B cell (primary cell): ENCODE measurements at regions not wholly inside any gene's neighbourhood (a gene's known extent, or its start where the extent isn't known, plus 50 kb on each side); places are given as distances from the start of the nearest gene placed in this dataset.

Experiments used
- ATAC-seq: fragments of 200-7000 bp; cut with Tn5 transposase; one replicate; pipeline ENCODE4 v1.10.0; 2021; ENCODE audit warnings: low read depth, mild to moderate bottlenecking, moderate number of reproducible peaks, moderate library complexity
- CTCF ChIA-PET: fragments of 350-600 bp; sonication (Branson Sonifier 250); formaldehyde crosslinking; loops from one replicate; lab custom pipeline; 2021; ENCODE audit warnings: antibody characterized with exemption, inconsistent platforms; lab: Charles Lee
- POLR2A ChIA-PET: fragments of 350-600 bp; sonication (Branson Sonifier 250); formaldehyde crosslinking; loops from one replicate; lab custom pipeline; 2021; ENCODE audit warnings: antibody characterized with exemption; lab: Charles Lee
- DNase-seq: peaks from one replicate; pipeline ENCODE4 v3.0.0; 2013
- H2AFZ ChIP-seq: 2 replicates; pipeline ENCODE4 v1.6.1; 2012; ENCODE audit warnings: mild to moderate bottlenecking, low read depth, low read length; ENCODE audit not compliant: insufficient read depth, poor library complexity, severe bottlenecking
- H3K27ac ChIP-seq, 2 donors: 1 replicate in 1 of 2; 2 replicates in 1 of 2; pipeline ENCODE4 v1.5.1; 2012 to 2013; ENCODE audit warnings: low read length in 2 of 2, mild to moderate bottlenecking in 2 of 2, moderate library complexity in 1 of 2
- H3K27me3 ChIP-seq, 4 experiments: fragments of 200-600 bp in 1 of 4; sonication (generic) in 1 of 4; replicated peaks in 1 of 4; 1 replicate in 2 of 4; 2 replicates in 2 of 4; pipeline versions ENCODE4 v1.6.1 to v1.7.0; 2013 to 2016; ENCODE audit warnings: low read length in 3 of 4, mild to moderate bottlenecking in 2 of 4, mixed read lengths in 1 of 4, moderate library complexity in 1 of 4; ENCODE audit not compliant: insufficient read depth in 4 of 4, control insufficient read depth in 3 of 4; ENCODE audit errors: control extremely low read depth in 1 of 4
- H3K36me3 ChIP-seq, 2 experiments: replicated peaks in 1 of 2; 1 replicate in 1 of 2; 2 replicates in 1 of 2; pipeline versions ENCODE4 v1.6.1 to v1.7.1; 2013; ENCODE audit warnings: low read length in 1 of 2; ENCODE audit not compliant: insufficient read depth in 2 of 2, control insufficient read depth in 1 of 2; ENCODE audit errors: control extremely low read depth in 1 of 2, extremely low read depth in 1 of 2
- H3K4me1 ChIP-seq, 2 donors: fragments of 200-600 bp in 1 of 2; sonication (generic) in 1 of 2; 1 replicate in 1 of 2; 2 replicates in 1 of 2; pipeline versions ENCODE4 v1.5.1 to v1.6.1; 2013 to 2017; ENCODE audit warnings: low read length in 2 of 2; ENCODE audit not compliant: control insufficient read depth in 2 of 2, insufficient read depth in 2 of 2
- H3K4me2 ChIP-seq: replicated peaks from 2 replicates; pipeline ENCODE3; 2012; ENCODE audit warnings: mild to moderate bottlenecking, low read depth, low read length; ENCODE audit not compliant: poor library complexity, severe bottlenecking
- H3K4me3 ChIP-seq, 5 experiments: fragments of 200-600 bp in 1 of 5; sonication (generic) in 1 of 5; 1 replicate in 3 of 5; 2 replicates in 2 of 5; pipeline versions ENCODE4 v1.5.1 to v1.7.0; 2011 to 2016; ENCODE audit warnings: low read length in 4 of 5, mild to moderate bottlenecking in 4 of 5, low read depth in 2 of 5, control low read depth in 1 of 5, moderate library complexity in 1 of 5; ENCODE audit not compliant: insufficient read depth in 1 of 5; ENCODE audit errors: control extremely low read depth in 1 of 5, extremely low read depth in 1 of 5
- H3K79me2 ChIP-seq: fragments of 200-600 bp; sonication (generic); one replicate; pipeline ENCODE4 v1.6.0; 2016; ENCODE audit warnings: low read length; ENCODE audit not compliant: control insufficient read depth, insufficient read depth
- H3K9ac ChIP-seq: fragments of 200-600 bp; sonication (generic); 2 replicates; pipeline ENCODE4 v1.6.1; 2017; ENCODE audit warnings: mild to moderate bottlenecking, low read length, moderate library complexity
- H3K9me3 ChIP-seq, 3 donors: one replicate each; pipeline versions ENCODE4 v1.6.1 to v1.7.1; 2013; ENCODE audit warnings: low read length in 2 of 3; ENCODE audit not compliant: control insufficient read depth in 2 of 3, insufficient read depth in 1 of 3; ENCODE audit errors: control extremely low read depth in 1 of 3
- H4K20me1 ChIP-seq: 2 replicates; pipeline ENCODE4 v1.6.0; 2012; ENCODE audit warnings: mild to moderate bottlenecking, low read length; ENCODE audit not compliant: insufficient read depth, control insufficient read depth, poor library complexity, severe bottlenecking
- H3K27ac Mint-ChIP-seq: one replicate; pipeline ENCODE4 v1.8.0; 2021; ENCODE audit warnings: mixed read lengths
- H3K27me3 Mint-ChIP-seq: one replicate; pipeline ENCODE4 v1.8.0; 2021; ENCODE audit warnings: mixed read lengths
- H3K4me1 Mint-ChIP-seq: one replicate; pipeline ENCODE4 v1.8.0; 2021; ENCODE audit warnings: mixed read lengths
- H3K4me3 Mint-ChIP-seq: one replicate; pipeline ENCODE4 v1.8.0; 2021; ENCODE audit warnings: mixed read lengths
- H3K9me3 Mint-ChIP-seq: one replicate; pipeline ENCODE4 v1.8.0; 2022; ENCODE audit warnings: mixed read lengths; ENCODE audit not compliant: insufficient read depth
- CTCF ChIP-seq: fragments of 200-600 bp; IDR thresholded peaks from one replicate; pipeline ENCODE4 v1.8.0; 2022; ENCODE audit warnings: antibody characterized with exemption, mild to moderate bottlenecking
- EZH2 ChIP-seq: IDR thresholded peaks from 2 replicates; pipeline ENCODE4 v1.6.1; 2012; ENCODE audit warnings: borderline replicate concordance, low read depth, mild to moderate bottlenecking, moderate library complexity, low read length; ENCODE audit not compliant: insufficient read depth, poor library complexity, severe bottlenecking
- WGBS: methylation state at CpG from one replicate; pipeline ENCODE4 v1.1.5; 2013; ENCODE audit warnings: missing lambda C conversion rate; ENCODE audit not compliant: insufficient coverage; 5-methylcytosine and 5-hydroxymethylcytosine counted together
- intact Hi-C: fragments of 100-400 bp; cut with micrococcal nuclease; formaldehyde crosslinking; loops from one replicate; pipeline ENCODE4 v1.10.0; 2022

DNA sequence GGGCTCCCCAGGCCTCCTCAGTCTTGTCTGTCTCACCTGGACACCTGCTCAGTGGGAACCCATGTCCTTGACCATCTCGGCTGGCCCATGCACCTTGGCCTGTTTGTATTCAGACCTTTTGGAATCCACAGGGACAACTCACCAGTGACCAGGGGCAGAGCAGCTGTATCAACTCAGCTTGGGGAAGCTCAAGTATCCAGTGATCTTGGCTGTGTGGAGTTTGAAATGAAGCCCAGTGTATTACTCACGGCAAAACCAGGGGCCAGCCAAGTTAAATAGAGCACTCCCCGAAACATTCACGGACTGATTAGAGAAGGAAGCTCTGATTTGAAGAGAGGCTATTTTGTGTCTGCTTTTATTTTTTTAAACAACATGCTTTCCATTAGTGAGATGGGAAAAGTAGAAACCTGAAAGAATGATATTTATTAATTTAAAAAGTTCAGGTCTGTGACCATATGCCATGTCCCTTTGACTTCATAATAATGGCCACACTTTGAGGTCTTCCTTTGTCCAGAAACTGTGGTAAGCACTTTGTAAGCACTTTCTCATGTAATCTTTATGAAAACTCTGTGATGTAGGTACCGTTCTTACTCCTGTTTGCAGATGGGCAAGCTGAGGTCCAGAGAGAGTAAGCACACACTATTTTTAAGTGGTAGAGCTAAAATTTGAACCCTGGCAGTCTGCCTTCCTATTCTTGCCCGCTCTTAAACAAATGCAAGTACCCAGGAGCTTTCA lies 656.5 kb downstream of the BNC2 start:
- H2AFZ ChIP-seq = no peak overlapping the region
- Mint-ChIP-seq H3K4me3 (no peak overlapping the region), H3K27me3 (no peaks in the 10 kb centered on the region), H3K9me3 (peaks cover 1% of the 10 kb centered on the region), H3K27ac (no peak overlapping the region), H3K4me1 (no peaks in the 10 kb centered on the region)
- ChIA-PET CTCF (no interaction called here), POLR2A (no interaction called here)
- no peak overlapping the region for H3K9ac ChIP-seq
- ATAC-seq (no peak), DNase-seq (no peak)
- no peaks in the 10 kb centered on the region for H3K4me1 ChIP-seq
- no peaks in the 10 kb centered on the region for H3K79me2 ChIP-seq
- WGBS = 100% methylated on average over 2 of the region's 6 CpGs
- H3K27me3 ChIP-seq = no peaks in the 10 kb centered on the region
- no peak overlapping the region for H3K4me2 ChIP-seq
- no peaks in the 10 kb centered on the region for H4K20me1 ChIP-seq
- H3K36me3 ChIP-seq = no peaks in the 10 kb centered on the region
- no peak for TF ChIP-seq CTCF
- no peak for TF ChIP-seq EZH2
- H3K27ac ChIP-seq = no peak overlapping the region
- H3K4me3 ChIP-seq = no peak overlapping the region
- intact Hi-C loops = no loop called here
- peaks cover 0 to 9% (median 0%) of the 10 kb centered on the region in 3 donors for H3K9me3 ChIP-seq

- H3K36me3 ChIP-seq = no peaks in the 10 kb centered on the region
- POLR2A ChIA-PET = no interaction called here
- no peak overlapping the region for H2AFZ ChIP-seq
- no peak for TF ChIP-seq EZH2
- TF ChIP-seq CTCF = no peak
- Mint-ChIP-seq H3K27ac (no peak overlapping the region), H3K9me3 (no peaks in the 10 kb centered on the region), H3K4me3 (no peak overlapping the region), H3K27me3 (no peaks in the 10 kb centered on the region), H3K4me1 (no peaks in the 10 kb centered on the region)
- no peak overlapping the region for H3K27ac ChIP-seq
- DNase-seq (no peak), ATAC-seq (no peak)
- H3K27me3 ChIP-seq = no peaks in the 10 kb centered on the region
- CTCF ChIA-PET = no interaction called here
- no peak overlapping the region for H3K4me2 ChIP-seq
- no peaks in the 10 kb centered on the region for H3K4me1 ChIP-seq
- no peak overlapping the region for H3K4me3 ChIP-seq
- intact Hi-C loops = no loop called here
- peaks cover 0 to 9% (median 0%) of the 10 kb centered on the region in 3 donors for H3K9me3 ChIP-seq
- H4K20me1 ChIP-seq = no peaks in the 10 kb centered on the region
- H3K79me2 ChIP-seq = no peaks in the 10 kb centered on the region
- H3K9ac ChIP-seq = no peak overlapping the region
- 86% methylated on average over 12 of the region's 16 CpGs for WGBS
These were observed 655.7 kb downstream of the BNC2 start for GRCh38 chr9:16214677-16215352.
